DOHH2 (cell line): ENCODE measurements at regions not wholly inside any gene's neighbourhood (a gene's known extent, or its start where the extent isn't known, plus 50 kb on each side); places are given as distances from the start of the nearest gene placed in this dataset.

Experiments
- H3F3A ChIP-seq: fragments of 200-600 bp; sonication (generic), shearing (Covaris generic); 2 replicates; pipeline ENCODE4 v1.6.0; 2016; ENCODE audit warnings: antibody characterized with exemption, mild to moderate bottlenecking; ENCODE audit not compliant: control insufficient read depth, insufficient read depth
- H3K27ac ChIP-seq: fragments of 200-600 bp; sonication (generic); 2 replicates; pipeline ENCODE4 v1.5.1; 2014; ENCODE audit warnings: low read depth, mild to moderate bottlenecking, low read length, moderate library complexity
- H3K27me3 ChIP-seq: fragments of 200-600 bp; sonication (generic); 2 replicates; pipeline ENCODE4 v1.6.1; 2014; ENCODE audit warnings: mild to moderate bottlenecking, low read length, mixed read lengths; ENCODE audit not compliant: control insufficient read depth
- H3K36me3 ChIP-seq: fragments of 200-600 bp; sonication (generic); 2 replicates; pipeline ENCODE4 v1.6.1; 2014; ENCODE audit warnings: mild to moderate bottlenecking, low read length, moderate library complexity, mixed read lengths; ENCODE audit not compliant: control insufficient read depth
- H3K4me1 ChIP-seq: fragments of 200-600 bp; sonication (generic); 2 replicates; pipeline ENCODE4 v1.6.1; 2014; ENCODE audit warnings: mild to moderate bottlenecking, low read length, mixed read lengths; ENCODE audit not compliant: control insufficient read depth
- H3K4me2 ChIP-seq: fragments of 200-600 bp; sonication (generic); 2 replicates; pipeline ENCODE4 v1.6.0; 2014; ENCODE audit warnings: mild to moderate bottlenecking, low read length, moderate library complexity
- H3K4me3 ChIP-seq: fragments of 200-600 bp; sonication (generic); 2 replicates; pipeline ENCODE4 v1.5.1; 2014; ENCODE audit warnings: mild to moderate bottlenecking, low read length, mixed read lengths
- H3K79me2 ChIP-seq: fragments of 200-600 bp; sonication (generic); 2 replicates; pipeline ENCODE4 v1.6.1; 2014; ENCODE audit warnings: mild to moderate bottlenecking, low read length, mixed read lengths; ENCODE audit not compliant: control insufficient read depth
- H3K9me2 ChIP-seq: fragments of 200-600 bp; sonication (generic); replicated peaks from 2 replicates; pipeline ENCODE4 v1.6.1; 2014; ENCODE audit warnings: mild to moderate bottlenecking, low read length, mixed read lengths; ENCODE audit not compliant: control insufficient read depth
- H3K9me3 ChIP-seq: fragments of 200-600 bp; sonication (generic); 2 replicates; pipeline ENCODE4 v1.6.1; 2014; ENCODE audit warnings: antibody characterized with exemption, low read length, mixed read lengths; ENCODE audit not compliant: control insufficient read depth, insufficient read depth
- H4K20me1 ChIP-seq: fragments of 200-600 bp; sonication (generic); 2 replicates; pipeline ENCODE4 v1.6.0; 2014; ENCODE audit warnings: low read depth, mild to moderate bottlenecking, antibody characterized with exemption, low read length, moderate library complexity; ENCODE audit not compliant: control insufficient read depth, insufficient read depth
- EZH2phosphoT487 ChIP-seq: fragments of 200-600 bp; sonication (generic); IDR thresholded peaks from 2 replicates; pipeline ENCODE4 v1.6.1; 2017; ENCODE audit warnings: borderline replicate concordance, mild to moderate bottlenecking, antibody characterized with exemption, low read length, moderate library complexity, mixed read lengths
- TF ChIP-seq, protein P1 (sequence below): fragments of 200-600 bp; sonication (generic); IDR thresholded peaks from one replicate; pipeline ENCODE4 v1.5.1; 2014; ENCODE audit warnings: antibody characterized with exemption, mild to moderate bottlenecking, low read depth, low read length; ENCODE audit not compliant: poor library complexity, severe bottlenecking

DNA sequence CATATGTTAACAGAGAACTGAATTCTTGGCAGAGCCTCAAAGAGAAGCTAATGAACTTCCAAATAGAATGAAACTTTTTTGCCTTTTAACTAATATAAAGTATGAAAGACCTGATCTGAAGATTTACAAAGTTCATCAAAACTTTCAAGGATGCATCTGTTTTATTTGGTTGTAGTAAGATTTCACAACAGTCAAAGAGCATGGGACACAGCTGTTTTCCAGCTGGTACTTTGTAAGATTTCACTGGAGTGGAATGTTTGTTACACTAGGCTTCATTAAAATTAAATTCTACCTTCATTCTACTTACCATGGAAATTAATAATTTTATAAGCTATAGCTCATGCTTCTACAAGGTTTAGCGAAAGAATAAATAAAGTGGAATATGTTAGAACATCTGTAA is 351.2 kb downstream of the SLC6A15 start:
- Histone ChIP-seq H3K4me3 (no peak overlapping the region), H4K20me1 (no peaks in the 10 kb centered on the region)
- TF ChIP-seq, protein P1, sequence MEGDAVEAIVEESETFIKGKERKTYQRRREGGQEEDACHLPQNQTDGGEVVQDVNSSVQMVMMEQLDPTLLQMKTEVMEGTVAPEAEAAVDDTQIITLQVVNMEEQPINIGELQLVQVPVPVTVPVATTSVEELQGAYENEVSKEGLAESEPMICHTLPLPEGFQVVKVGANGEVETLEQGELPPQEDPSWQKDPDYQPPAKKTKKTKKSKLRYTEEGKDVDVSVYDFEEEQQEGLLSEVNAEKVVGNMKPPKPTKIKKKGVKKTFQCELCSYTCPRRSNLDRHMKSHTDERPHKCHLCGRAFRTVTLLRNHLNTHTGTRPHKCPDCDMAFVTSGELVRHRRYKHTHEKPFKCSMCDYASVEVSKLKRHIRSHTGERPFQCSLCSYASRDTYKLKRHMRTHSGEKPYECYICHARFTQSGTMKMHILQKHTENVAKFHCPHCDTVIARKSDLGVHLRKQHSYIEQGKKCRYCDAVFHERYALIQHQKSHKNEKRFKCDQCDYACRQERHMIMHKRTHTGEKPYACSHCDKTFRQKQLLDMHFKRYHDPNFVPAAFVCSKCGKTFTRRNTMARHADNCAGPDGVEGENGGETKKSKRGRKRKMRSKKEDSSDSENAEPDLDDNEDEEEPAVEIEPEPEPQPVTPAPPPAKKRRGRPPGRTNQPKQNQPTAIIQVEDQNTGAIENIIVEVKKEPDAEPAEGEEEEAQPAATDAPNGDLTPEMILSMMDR = no peak
- TF ChIP-seq EZH2phosphoT487 = no peak

DNA sequence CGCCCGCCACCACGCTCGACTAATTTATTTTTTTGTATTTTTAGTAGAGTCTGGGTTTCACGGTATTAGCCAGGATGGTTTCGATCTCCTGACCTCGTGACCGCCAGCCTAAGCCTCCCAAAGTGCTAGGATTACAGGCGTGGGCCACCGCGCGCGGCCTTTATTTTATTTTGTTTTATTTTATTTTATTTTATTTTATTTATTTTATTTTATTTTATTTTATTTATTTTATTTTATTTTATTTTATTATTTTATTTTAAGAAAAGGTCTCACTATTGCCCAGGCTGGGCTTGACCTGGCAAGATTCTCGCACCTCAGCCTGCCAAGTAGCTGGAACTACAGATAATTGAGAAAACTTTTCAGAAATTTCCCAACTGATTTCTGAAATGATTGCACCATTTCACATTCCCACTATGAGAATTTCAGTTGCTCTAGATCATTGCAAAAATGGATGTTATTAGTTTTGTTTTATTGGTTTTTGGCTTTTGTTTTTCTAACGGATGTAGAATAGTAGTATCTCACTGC is 358.3 kb downstream of the SLC6A15 start:
- Histone ChIP-seq H3K4me3 (no peak overlapping the region), H3K9me2 (no peaks in the 10 kb centered on the region), H3K36me3 (no peaks in the 10 kb centered on the region), H3K79me2 (no peaks in the 10 kb centered on the region), H3K27ac (no peak overlapping the region), H3K9me3 (no peaks in the 10 kb centered on the region), H3K4me1 (no peaks in the 10 kb centered on the region), H3F3A (no peaks in the 10 kb centered on the region), H3K4me2 (no peak overlapping the region), H3K27me3 (no peaks in the 10 kb centered on the region), H4K20me1 (no peaks in the 10 kb centered on the region)
- no peak for TF ChIP-seq EZH2phosphoT487
- TF ChIP-seq, protein P1 = no peak

More for the DNA sequence above, 351.2 kb downstream of the SLC6A15 start:
- Histone ChIP-seq H3K9me3 (no peaks in the 10 kb centered on the region), H3K27ac (no peak overlapping the region), H3K27me3 (no peaks in the 10 kb centered on the region), H3K4me2 (no peak overlapping the region), H3K79me2 (no peaks in the 10 kb centered on the region), H3K9me2 (no peaks in the 10 kb centered on the region), H3K4me1 (no peaks in the 10 kb centered on the region), H3K36me3 (no peaks in the 10 kb centered on the region), H3F3A (no peaks in the 10 kb centered on the region)

DNA sequence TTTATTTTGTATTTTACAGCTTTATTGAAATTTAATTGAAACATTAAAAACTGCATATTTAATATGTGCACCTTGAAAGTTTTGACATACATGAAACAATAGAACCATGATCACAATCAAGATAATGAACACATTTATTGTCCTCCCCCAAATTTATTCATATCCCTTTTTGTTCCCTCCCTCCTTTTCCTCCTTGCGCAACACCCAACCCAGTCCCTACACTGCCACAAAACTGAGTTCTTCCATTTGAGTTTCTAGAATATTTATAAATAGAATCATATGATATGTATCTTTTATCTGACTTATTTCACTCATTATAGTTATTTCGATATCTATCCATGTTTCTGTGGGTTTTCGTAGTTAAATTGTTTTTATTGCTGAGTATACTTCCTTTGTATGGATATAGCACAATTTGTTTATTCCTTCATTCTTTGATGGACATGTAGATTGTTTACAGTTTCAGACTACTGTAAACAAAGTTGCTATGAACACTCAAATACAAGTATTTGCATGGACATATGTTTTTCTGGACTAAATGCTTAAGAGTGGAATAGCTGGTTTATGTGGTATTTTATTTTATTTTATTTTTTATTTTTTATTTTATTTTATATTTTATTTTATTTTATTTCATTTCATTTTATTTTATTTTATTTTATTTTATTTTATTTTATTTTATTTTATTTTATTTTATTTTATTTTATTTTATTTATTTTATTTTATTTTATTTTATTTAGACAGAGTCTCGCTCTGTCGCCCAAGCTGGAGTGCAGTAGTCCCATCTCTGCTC is 359.1 kb downstream of the SLC6A15 start:
- H3K27ac ChIP-seq = no peak overlapping the region
- H4K20me1 ChIP-seq = no peaks in the 10 kb centered on the region
- no peaks in the 10 kb centered on the region for H3F3A ChIP-seq
- no peaks in the 10 kb centered on the region for H3K9me3 ChIP-seq
- H3K79me2 ChIP-seq = no peaks in the 10 kb centered on the region
- TF ChIP-seq EZH2phosphoT487 = no peak
- TF ChIP-seq, protein P1 = no peak
- no peak overlapping the region for H3K4me3 ChIP-seq
- no peaks in the 10 kb centered on the region for H3K4me1 ChIP-seq
- H3K9me2 ChIP-seq = no peaks in the 10 kb centered on the region
- no peaks in the 10 kb centered on the region for H3K36me3 ChIP-seq
- H3K4me2 ChIP-seq = no peak overlapping the region
- no peaks in the 10 kb centered on the region for H3K27me3 ChIP-seq
